ENCODE measurements at regions not wholly inside any gene's neighbourhood (a gene's known extent, or its start where the extent isn't known, plus 50 kb on each side); places are given as distances from the start of the nearest gene placed in this dataset.

GRCh38 chr17:6893382-6894205 lies 62.1 kb upstream of the TEKT1 start:
- Histone ChIP-seq H3K23ac (ENCODE audit: insufficient read length) (no peak overlapping the region), H3K79me2 (ENCODE audit: control insufficient read depth in 1 of 2, insufficient read depth in 2 of 2, low read length in 2 of 2) (no peaks in the 10 kb centered on the region), H3K14ac (ENCODE audit: insufficient read length) (no peak overlapping the region), H2AK5ac (ENCODE audit: low read depth, low read length) (no peak overlapping the region), H4K8ac (ENCODE audit: extremely low read depth, insufficient read depth, low read length) (no peak overlapping the region; the same call in 1 of the 2 replicates), H2BK120ac (replicated peaks; ENCODE audit: low read depth, low read length) (no peak overlapping the region), H2BK12ac (ENCODE audit: low read depth, low read length) (no peak overlapping the region), H3K9me3 (ENCODE audit: insufficient read depth in 2 of 2, low read depth in 1 of 2, low read length in 1 of 2) (no peaks in the 10 kb centered on the region), H4K5ac (ENCODE audit: insufficient read length, low read depth, low read length) (no peak overlapping the region), H3K4me2 (ENCODE audit: insufficient read depth in 1 of 2, low read depth in 2 of 2, low read length in 2 of 2) (peak overlapping the region; percentile 63 to 73), H3K23me2 (ENCODE audit: low read depth, low read length) (no peaks in the 10 kb centered on the region; the same call in 1 of the 2 replicates), H3K4ac (replicated peaks; ENCODE audit: insufficient read length, low read depth, low read length) (no peak overlapping the region), H3K27me3 (replicated peaks in 1 of 4; ENCODE audit: control insufficient read depth in 3 of 4, extremely low read depth in 1 of 4, insufficient read depth in 3 of 4, low read length in 3 of 4) (peaks cover 0 to 14% (median 8%) of the 10 kb centered on the region in 4 experiments; a peak in 5 of 7 replicates), H3K27ac (ENCODE audit: low read depth, low read length) (no peak overlapping the region), H3K9ac (replicated peaks in 1 of 4; ENCODE audit: extremely low read depth in 1 of 4, low read depth in 3 of 4, low read length in 3 of 4) (0 out of 7 replicates have a peak overlapping the region, but pooled peaks of 2 of the 4 experiments have one; percentile 10 to 29), H3K4me3 (ENCODE audit: extremely low read depth in 1 of 4, insufficient read depth in 2 of 4, low read depth in 3 of 4, low read length in 4 of 4) (peak overlapping the region; percentile 30 to 84 (median 64)), H4K20me1 (replicated peaks in 1 of 2; ENCODE audit: control insufficient read depth in 1 of 2, insufficient read depth in 2 of 2, low read length in 2 of 2) (no peaks in the 10 kb centered on the region), H3K56ac (replicated peaks; ENCODE audit: insufficient read length, low read depth, low read length) (no peak overlapping the region), H4K91ac (replicated peaks; ENCODE audit: insufficient read length, low read length) (no peak overlapping the region), H2BK15ac (ENCODE audit: low read length) (no peak overlapping the region), H2BK5ac (ENCODE audit: low read depth, low read length) (no peak overlapping the region), H3K79me1 (ENCODE audit: low read depth, low read length) (no peaks in the 10 kb centered on the region), H3K4me1 (replicated peaks in 1 of 4; ENCODE audit: control insufficient read depth in 3 of 4, insufficient read depth in 4 of 4, low read length in 3 of 4) (peaks cover 0 to 5% (median 0%) of the 10 kb centered on the region in 4 experiments; a peak in 1 of 7 replicates), H2AFZ (ENCODE audit: low read length) (peak overlapping the region; percentile 36; the same call in 1 of the 2 replicates), H3K36me3 (ENCODE audit: control insufficient read depth in 2 of 4, insufficient read depth in 4 of 4, low read length in 3 of 4) (peaks cover 0 to 6% (median 0%) of the 10 kb centered on the region in 4 experiments; a peak in 3 of 8 replicates), H2BK20ac (ENCODE audit: low read length) (no peak overlapping the region), H3K18ac (ENCODE audit: extremely low read depth, low read length) (no peak overlapping the region; the same call in 1 of the 2 replicates)
- POLR2A ChIA-PET (ENCODE audit: partially characterized antibody) = no interaction called here
- CTCF ChIA-PET (ENCODE audit: partially characterized antibody) = interaction anchor here (0.7 to 4.0 kb wide), 47 partner anchors 9 to 234 kb away, joined by 3 to 44 read pairs (median 4); partner anchors contain the start of gene SLC13A5
- FAIRE-seq = no peak
- 25% methylated on average over 36 of the region's 36 CpGs; no CpG with 5 or more reads in 1 of the 2 experiments for WGBS, 2 experiments (ENCODE audit: extremely low coverage in 1 of 2, insufficient coverage in 1 of 2, insufficient read length in 1 of 2, insufficient replicate concordance in 2 of 2, low coverage in 1 of 2, low lambda C conversion rate in 2 of 2, missing lambda C conversion rate in 1 of 2)
- peak in 1 of 2 experiments; percentile 67 for DNase-seq (ENCODE audit: low read depth in 1 of 2, low spot score in 2 of 2)
- no peak for TF ChIP-seq EGR1 (IDR thresholded peaks at IDR 0.05; ENCODE audit: borderline replicate concordance, low read depth, low read length)
- no peak for TF ChIP-seq ATF2 (IDR thresholded peaks at IDR 0.05; ENCODE audit: low read length)
- peak; percentile 48; the same call in 1 of the 2 replicates for TF ChIP-seq SUZ12 (IDR thresholded peaks at IDR 0.05; ENCODE audit: low read length)
